ENCODE measurements at regions not wholly inside any gene's neighbourhood (a gene's known extent, or its start where the extent isn't known, plus 50 kb on each side); places are given as distances from the start of the nearest gene placed in this dataset.

DNA sequence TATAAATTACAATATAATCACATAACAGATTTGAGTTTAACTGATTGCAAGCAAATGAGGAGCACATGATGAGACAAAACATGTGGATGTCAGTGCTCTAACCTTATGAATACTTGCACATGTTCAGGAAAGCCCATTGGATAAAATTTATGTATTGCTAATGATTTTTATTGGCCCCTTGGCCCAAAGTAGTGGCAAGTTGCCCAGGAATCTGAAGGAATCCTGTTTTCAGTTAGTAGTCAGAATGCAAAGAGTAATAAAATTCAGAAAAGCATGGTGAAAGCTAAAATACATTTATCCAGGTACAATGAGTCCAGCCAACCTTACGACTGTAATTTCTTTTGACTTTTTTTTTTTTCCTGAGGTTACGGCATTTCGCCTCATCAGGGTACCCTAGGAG, 1539.4 kb downstream of the EFNB2 start:
- intact Hi-C loops (cut with DNase I) = no loop called here

DNA sequence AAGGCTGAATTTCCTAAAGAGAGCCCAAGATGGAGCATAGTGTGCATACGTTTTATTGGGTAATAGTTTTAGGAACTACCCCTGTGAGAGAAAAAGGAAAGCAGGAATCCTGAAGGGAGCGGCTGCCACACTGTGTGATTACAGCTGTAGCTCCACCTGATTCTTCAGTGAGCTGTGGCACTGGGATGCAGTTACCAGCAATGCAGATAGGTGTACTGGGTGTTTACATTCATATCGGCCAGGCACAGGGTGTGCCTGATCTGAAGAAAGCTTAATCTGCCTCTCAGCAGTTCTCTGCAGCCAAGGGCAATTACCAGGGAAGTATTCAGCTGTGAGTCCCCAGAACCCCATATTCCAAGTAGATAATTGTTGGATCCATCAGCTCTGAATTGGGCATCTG, 1541.8 kb downstream of the EFNB2 start:
- intact Hi-C loops (cut with DNase I) = no loop called here
- H3K27ac ChIP-seq = no peak overlapping the region
- H3K4me1 ChIP-seq = no peaks in the 10 kb centered on the region
- no peak for DNase-seq (ENCODE audit: extremely low spot score in 2 of 2)
- H3K4me3 ChIP-seq = no peak overlapping the region
- H3K9me3 ChIP-seq = no peaks in the 10 kb centered on the region
- H3K27me3 ChIP-seq = no peaks in the 10 kb centered on the region
- no peak for TF ChIP-seq POLR2A (IDR thresholded peaks at IDR 0.05)
- no peak for TF ChIP-seq POLR2AphosphoS5 (IDR thresholded peaks at IDR 0.05; ENCODE audit: insufficient read depth in 1 of 2, low read depth in 1 of 2)
- TF ChIP-seq, protein P1, sequence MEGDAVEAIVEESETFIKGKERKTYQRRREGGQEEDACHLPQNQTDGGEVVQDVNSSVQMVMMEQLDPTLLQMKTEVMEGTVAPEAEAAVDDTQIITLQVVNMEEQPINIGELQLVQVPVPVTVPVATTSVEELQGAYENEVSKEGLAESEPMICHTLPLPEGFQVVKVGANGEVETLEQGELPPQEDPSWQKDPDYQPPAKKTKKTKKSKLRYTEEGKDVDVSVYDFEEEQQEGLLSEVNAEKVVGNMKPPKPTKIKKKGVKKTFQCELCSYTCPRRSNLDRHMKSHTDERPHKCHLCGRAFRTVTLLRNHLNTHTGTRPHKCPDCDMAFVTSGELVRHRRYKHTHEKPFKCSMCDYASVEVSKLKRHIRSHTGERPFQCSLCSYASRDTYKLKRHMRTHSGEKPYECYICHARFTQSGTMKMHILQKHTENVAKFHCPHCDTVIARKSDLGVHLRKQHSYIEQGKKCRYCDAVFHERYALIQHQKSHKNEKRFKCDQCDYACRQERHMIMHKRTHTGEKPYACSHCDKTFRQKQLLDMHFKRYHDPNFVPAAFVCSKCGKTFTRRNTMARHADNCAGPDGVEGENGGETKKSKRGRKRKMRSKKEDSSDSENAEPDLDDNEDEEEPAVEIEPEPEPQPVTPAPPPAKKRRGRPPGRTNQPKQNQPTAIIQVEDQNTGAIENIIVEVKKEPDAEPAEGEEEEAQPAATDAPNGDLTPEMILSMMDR (IDR thresholded peaks at IDR 0.05) = no peak
- no peaks in the 10 kb centered on the region for H3K36me3 ChIP-seq

More for the DNA sequence above, 1539.4 kb downstream of the EFNB2 start:
- no peaks in the 10 kb centered on the region for H3K36me3 ChIP-seq
- TF ChIP-seq POLR2A (IDR thresholded peaks at IDR 0.05) = no peak
- no peak for TF ChIP-seq POLR2AphosphoS5 (IDR thresholded peaks at IDR 0.05; ENCODE audit: insufficient read depth in 1 of 2, low read depth in 1 of 2)
- TF ChIP-seq, protein P1 (IDR thresholded peaks at IDR 0.05) = no peak
- no peak overlapping the region for H3K4me3 ChIP-seq
- H3K27me3 ChIP-seq = no peaks in the 10 kb centered on the region
- H3K4me1 ChIP-seq = no peaks in the 10 kb centered on the region
- DNase-seq (ENCODE audit: extremely low spot score in 2 of 2) = no peak
- no peaks in the 10 kb centered on the region for H3K9me3 ChIP-seq
- no peak overlapping the region for H3K27ac ChIP-seq

DNA sequence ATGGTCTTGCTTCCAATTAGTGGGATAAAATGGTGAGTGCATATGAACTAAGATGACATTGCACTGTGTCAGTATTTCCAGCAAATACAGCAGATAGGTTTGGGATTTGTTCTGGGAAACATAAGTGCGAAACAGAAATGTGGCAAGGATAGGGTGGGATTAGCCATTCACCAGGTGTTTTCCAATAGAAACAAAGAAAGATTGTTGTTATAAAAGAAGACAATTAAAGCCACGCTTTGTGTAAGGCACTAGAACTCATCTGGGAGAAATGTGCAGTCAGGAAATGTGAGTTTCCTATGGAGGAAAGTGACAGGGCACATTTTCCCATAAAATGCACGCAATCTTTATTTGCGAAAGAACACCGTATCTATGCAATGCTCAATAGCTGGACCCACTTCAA, 1547.8 kb downstream of the EFNB2 start:
- no peaks in the 10 kb centered on the region for H3K27me3 ChIP-seq
- no peak for TF ChIP-seq POLR2AphosphoS5 (IDR thresholded peaks at IDR 0.05; ENCODE audit: insufficient read depth in 1 of 2, low read depth in 1 of 2)
- TF ChIP-seq, protein P1 (IDR thresholded peaks at IDR 0.05) = no peak
- no peak for TF ChIP-seq POLR2A (IDR thresholded peaks at IDR 0.05)

DNA sequence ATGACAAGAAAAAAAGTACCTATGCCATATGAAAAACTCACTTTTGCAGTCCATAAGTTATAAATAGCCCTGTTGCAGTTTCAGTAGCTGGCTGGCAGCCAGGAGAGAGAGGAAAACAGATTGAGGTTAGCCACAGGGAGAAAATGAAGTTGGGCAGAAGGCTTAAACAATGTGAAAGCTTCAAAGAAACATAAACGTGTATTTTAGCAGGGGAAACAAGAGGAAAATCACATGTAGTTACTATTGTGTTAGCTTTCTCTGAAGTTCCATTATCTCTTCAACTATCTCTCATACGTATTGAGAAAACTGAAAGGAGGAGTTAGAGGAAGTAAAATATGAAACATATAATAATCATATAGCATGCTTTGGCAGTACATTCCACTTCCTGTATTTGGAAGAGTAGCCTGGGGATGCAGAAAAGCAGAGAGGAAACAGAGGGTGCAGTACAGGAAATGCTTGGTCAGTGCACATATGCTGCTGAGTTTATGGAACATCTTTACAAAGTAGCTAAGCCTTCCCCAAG, 1551.1 kb downstream of the EFNB2 start:
- Histone ChIP-seq H3K9me3 (no peaks in the 10 kb centered on the region), H3K4me3 (no peak overlapping the region), H3K27me3 (no peaks in the 10 kb centered on the region), H3K36me3 (no peaks in the 10 kb centered on the region), H3K4me1 (no peaks in the 10 kb centered on the region), H3K27ac (no peak overlapping the region)
- intact Hi-C loops (cut with DNase I) = no loop called here
- no peak for TF ChIP-seq POLR2AphosphoS5 (IDR thresholded peaks at IDR 0.05; ENCODE audit: insufficient read depth in 1 of 2, low read depth in 1 of 2)
- TF ChIP-seq POLR2A (IDR thresholded peaks at IDR 0.05) = no peak
- TF ChIP-seq, protein P1 (IDR thresholded peaks at IDR 0.05) = no peak
- DNase-seq (ENCODE audit: extremely low spot score in 2 of 2) = no peak

More for the DNA sequence above, 1547.8 kb downstream of the EFNB2 start:
- DNase-seq (ENCODE audit: extremely low spot score in 2 of 2) = no peak
- Histone ChIP-seq H3K36me3 (no peaks in the 10 kb centered on the region), H3K27ac (no peak overlapping the region), H3K4me1 (no peaks in the 10 kb centered on the region), H3K9me3 (no peaks in the 10 kb centered on the region), H3K4me3 (no peak overlapping the region)
- intact Hi-C loops (cut with DNase I) = no loop called here

- Histone ChIP-seq H3K36me3 (no peaks in the 10 kb centered on the region), H3K9me3 (no peaks in the 10 kb centered on the region), H3K27me3 (no peaks in the 10 kb centered on the region), H3K4me3 (no peak overlapping the region), H3K27ac (no peak overlapping the region), H3K4me1 (no peaks in the 10 kb centered on the region)
- intact Hi-C loops (cut with DNase I) = no loop called here
- DNase-seq (ENCODE audit: extremely low spot score in 2 of 2) = no peak
- TF ChIP-seq POLR2A (IDR thresholded peaks at IDR 0.05) = no peak
- TF ChIP-seq, protein P1 (IDR thresholded peaks at IDR 0.05) = no peak
- no peak for TF ChIP-seq POLR2AphosphoS5 (IDR thresholded peaks at IDR 0.05; ENCODE audit: insufficient read depth in 1 of 2, low read depth in 1 of 2)
Measured at GRCh38 chr13:104983601-104984000, 1551.9 kb downstream of the EFNB2 start.

Measured in vagina (tissue), 2 donors.